Panc1 (cell line): ENCODE measurements at regions not wholly inside any gene's neighbourhood (a gene's known extent, or its start where the extent isn't known, plus 50 kb on each side); places are given as distances from the start of the nearest gene placed in this dataset.

Experiments
- CTCF ChIP-seq: fragments of 450-650 bp; IDR thresholded peaks from 2 replicates; pipeline ENCODE4 v1.5.1; 2017; ENCODE audit warnings: mild to moderate bottlenecking
- POLR2AphosphoS5 ChIP-seq: IDR thresholded peaks from 2 replicates; pipeline ENCODE4 v1.6.1; 2012; ENCODE audit warnings: mild to moderate bottlenecking, low read depth, low read length, moderate library complexity
- REST ChIP-seq, 2 experiments: IDR thresholded peaks; 2 replicates each; pipeline ENCODE4 v1.6.1; 2011 to 2012; ENCODE audit warnings: low read depth in 2 of 2, control low read depth in 1 of 2, low read length in 1 of 2, mild to moderate bottlenecking in 1 of 2, moderate library complexity in 1 of 2; ENCODE audit not compliant: insufficient read depth in 1 of 2
- SIN3A ChIP-seq: IDR thresholded peaks from 2 replicates; pipeline ENCODE4 v1.6.1; 2012; ENCODE audit warnings: low read depth, mild to moderate bottlenecking, low read length, moderate library complexity, borderline replicate concordance; ENCODE audit not compliant: insufficient read depth
- TCF7L2 ChIP-seq: IDR thresholded peaks from 2 replicates; pipeline ENCODE4 v1.6.1; 2011; ENCODE audit warnings: mild to moderate bottlenecking, low read depth, low read length, inconsistent platforms

DNA sequence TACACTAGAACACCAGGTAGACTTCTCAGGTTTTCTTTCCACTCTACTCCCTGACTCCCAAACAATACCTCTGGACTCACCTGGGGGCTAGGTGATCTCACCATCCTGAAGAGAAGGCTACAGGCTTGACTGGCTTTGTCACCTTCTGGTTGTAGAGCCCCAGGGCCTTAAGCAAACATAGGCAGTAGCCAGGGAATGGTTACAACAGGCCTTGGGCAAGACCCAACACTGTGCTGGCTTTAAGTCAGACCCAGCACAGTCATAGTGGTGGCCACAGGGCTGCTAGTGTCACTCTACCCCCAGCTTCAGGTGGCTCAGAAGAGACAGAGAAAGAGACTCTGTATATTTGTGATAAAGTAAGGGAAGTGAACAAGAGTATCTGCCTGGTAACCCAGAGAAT lies 118.1 kb upstream of the EMCN start:
- no peak for TF ChIP-seq CTCF
- TF ChIP-seq POLR2AphosphoS5, result no peak
- TF ChIP-seq REST (IDR thresholded peaks at IDR 0.05; ENCODE audit: insufficient read depth in 1 of 2, low read depth in 2 of 2, low read length in 1 of 2), result no peak
- no peak for TF ChIP-seq SIN3A
- no peak for TF ChIP-seq TCF7L2
